Retina (tissue), 1 donor: ENCODE measurements at regions not wholly inside any gene's neighbourhood (a gene's known extent, or its start where the extent isn't known, plus 50 kb on each side); places are given as distances from the start of the nearest gene placed in this dataset.
"Not testable (repeated sequence)": the region's sequence is repeated elsewhere in the genome, so short reads cannot be mapped to it uniquely, and the experiment has no call there.

Experiments
- DNase-seq: peaks from one replicate; pipeline ENCODE4 v3.0.0-alpha.2; 2016

DNA sequence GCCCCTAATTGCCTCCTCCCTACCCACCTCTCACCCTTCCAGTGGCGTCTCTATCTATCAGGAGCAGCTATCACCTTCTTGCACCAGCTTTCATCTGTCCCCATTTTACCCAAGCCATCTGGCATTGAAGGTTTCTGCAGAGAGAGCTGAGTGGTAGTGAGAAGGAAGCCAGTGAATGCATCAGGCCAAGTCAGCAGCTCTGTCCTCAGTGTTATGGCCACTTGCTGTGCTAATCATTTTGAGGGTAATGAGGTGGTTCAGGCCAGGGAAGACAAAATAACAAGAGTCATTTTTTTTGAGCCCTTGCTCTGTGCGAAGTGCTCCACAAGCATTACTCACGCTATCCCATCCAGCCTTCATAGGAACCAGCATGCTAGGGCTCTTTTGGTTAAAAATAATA lies 164.7 kb downstream of the SUDS3 start:
- DNase-seq = no peak

DNA sequence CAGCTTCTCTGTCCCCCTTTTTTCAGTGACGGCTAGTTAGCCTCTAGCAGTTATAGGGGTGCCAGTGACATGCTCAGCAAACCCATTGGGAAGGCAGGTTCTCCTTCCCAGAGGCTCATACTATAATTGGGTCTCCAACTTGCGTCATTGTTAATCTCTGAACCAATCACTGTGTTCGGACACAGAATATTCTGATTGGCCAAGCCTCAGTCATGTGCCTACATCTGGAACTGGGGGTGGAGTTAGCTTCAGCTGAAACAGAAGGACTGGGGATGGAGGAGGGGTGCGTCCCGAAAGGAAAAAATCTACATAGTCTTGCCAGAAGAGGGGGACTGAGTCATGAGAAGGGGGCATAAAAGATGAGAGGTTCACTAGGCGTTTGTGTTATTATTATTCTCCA lies 165.6 kb downstream of the SUDS3 start:
- DNase-seq = no peak

DNA sequence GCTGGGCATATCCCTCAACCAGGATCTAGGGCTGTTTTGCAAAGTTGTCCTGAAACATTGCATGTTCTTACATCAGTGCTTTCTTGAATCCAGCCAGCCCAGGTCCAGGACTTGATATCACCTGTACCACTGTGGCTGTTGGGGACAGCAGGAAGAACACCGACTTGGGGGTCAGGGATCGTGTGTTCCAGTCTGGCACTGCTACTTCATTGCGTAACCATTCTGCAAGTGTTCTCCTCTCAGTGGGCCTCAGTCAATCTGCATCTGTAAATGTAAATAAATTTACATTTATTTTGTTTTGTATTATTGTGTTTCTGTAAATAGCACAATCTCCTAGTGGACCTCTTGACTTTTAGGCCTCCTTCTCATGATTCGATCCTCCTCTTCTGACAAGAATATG lies 167.3 kb downstream of the SUDS3 start:
- DNase-seq = no peak

GRCh38 chr12:118544569-118544968 lies 168.2 kb downstream of the SUDS3 start:
- DNase-seq = no peak

DNA sequence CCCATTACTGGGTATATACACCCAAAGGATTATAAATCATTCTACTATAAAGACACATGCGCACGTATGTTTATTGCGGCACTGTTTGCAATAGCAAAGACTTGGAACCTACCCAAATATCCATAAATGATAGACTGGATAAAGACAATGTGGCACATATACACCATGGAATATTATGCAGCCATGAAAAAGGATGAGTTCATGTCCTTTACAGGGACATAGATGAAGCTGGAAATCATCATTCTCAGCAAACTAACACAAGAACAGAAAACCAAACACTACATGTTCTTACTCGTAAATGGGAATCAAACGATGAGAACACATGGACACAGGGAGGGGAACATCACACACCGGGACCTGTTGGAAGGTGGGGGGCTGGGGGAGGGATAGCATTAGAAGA lies 171.3 kb downstream of the SUDS3 start:
- DNase-seq = not testable (repeated sequence)

- no peak for DNase-seq
Measured at GRCh38 chr12:118548887-118549509, 172.6 kb downstream of the SUDS3 start.

DNA sequence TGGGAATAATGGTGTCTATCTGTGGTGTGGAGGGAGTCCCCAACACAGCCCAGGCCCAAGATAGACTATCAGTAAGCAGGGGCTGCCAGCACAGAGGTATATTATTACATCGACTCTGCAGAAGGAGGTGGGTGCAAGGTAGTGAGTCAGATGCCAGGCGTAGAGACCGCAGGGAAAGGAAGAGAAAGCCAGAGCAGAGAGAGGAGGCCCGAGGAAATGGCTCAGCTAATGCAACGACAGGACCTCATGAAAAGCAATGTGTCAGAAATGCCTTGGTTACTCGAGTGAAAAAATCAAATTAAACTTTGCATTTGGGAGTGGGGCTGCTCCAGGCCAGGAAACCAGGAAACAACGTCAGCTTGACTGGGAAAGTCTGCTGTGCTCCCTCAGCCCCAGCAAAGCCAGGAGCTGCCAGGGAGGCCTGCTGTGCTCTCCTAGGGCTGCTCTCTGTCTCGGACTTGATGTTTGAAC lies 173.2 kb downstream of the SUDS3 start:
- DNase-seq = peak; percentile 30

- no peak for DNase-seq
Measured at GRCh38 chr12:118553856-118554504, 177.6 kb downstream of the SUDS3 start.

DNA sequence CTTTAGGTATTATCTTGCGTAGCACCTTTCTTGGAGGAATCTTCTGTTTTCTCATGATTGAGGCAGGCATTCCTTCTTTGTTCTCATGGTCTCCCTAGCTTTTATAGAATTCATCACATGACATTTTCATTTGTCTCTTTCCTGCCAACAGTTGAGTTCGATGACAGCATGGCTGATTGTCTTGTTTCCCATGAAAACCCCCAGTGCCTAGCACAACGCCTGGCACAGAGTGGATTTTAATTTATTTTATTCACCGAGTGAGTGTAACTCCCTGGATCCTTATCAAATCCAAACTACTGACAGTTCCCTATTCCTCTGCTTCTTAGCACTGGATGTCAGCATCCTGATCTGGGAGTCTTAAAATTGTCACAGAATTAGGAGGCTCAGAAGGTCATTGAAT lies 182.6 kb downstream of the SUDS3 start:
- DNase-seq = no peak

GRCh38 chr12:118560733-118561132 lies 184.4 kb downstream of the SUDS3 start:
- no peak for DNase-seq

- no peak for DNase-seq
Measured at GRCh38 chr12:118571730-118572129, 195.4 kb downstream of the SUDS3 start.

DNA sequence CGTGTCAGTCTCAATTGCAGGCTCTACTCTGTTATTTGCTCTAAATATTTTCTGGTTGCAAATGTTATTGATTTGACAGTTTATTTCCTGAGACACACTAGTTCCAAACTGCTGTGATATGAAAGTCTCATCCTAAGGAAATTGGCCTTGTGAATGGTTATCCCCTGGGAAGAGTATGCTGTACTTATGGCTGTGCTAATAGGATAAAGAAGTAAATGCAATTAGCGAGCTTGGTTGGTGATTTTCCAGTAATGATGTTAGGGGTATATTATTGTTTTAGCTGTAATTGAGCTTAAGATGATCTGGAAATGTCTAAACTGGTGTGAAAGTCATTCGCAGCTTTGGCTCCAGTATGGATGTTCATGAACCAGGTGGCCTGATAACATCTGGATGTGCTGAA lies 197.9 kb downstream of the SUDS3 start:
- no peak for DNase-seq

GRCh38 chr12:118575730-118576129 lies 199.4 kb downstream of the SUDS3 start:
- no peak for DNase-seq

GRCh38 chr12:118581371-118581770 lies 205.0 kb downstream of the SUDS3 start:
- DNase-seq = no peak

DNA sequence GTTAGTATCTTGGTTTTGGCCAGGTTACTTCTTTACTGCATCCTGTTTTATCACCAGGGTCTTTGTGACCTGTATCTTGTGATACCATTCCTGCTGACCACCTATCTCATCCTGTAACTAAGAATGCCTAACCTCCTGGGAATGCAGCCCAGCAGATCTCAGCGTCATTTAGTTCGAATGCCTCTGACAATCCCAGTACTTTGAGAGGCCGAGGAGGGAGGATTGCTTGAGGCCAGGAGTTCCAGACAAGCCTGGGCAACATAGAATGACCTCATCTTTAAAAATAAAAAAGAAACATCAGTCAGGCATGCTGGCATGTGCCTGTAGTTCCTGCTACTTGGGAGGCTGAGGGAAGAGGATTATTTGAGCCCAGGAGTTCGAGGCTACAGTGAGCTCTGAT lies 206.5 kb downstream of the SUDS3 start:
- DNase-seq = no peak

DNA sequence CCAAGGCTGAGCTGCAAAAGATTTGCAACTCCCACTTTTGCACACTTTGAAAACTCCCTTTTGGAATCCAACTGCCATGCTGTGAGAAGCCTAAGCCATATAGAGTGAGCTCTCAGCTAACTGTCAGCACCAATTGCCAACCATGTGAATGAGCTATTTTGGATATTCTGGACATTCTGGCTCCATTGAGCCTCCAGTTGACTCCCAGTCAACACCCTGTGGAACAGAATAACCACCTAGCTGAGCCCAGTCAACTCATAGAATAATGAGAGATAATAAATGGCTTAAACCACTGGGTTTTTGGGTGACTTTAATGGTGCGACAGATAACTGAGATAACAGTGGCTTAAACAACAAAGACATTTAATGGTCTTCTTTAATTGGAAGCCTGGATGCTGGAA lies 210.1 kb downstream of the SUDS3 start:
- no peak for DNase-seq

DNA sequence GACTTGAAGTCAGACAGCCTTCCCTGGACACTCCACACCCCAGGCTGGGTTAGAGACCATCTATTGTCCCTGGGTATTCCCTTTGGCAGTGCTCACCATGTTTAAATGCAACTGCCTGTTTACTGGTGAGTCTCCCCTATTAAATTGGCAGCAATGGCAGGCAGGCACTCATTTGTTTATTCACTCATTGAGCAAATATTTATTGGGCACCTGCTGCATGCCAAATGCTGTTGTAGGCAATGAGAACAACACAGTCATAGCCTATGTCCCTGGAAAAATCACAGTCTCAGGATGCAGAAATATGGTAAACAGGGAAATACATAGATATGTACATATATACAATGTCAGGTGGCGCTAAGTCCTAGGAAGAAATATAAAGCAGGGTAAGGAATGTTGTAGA lies 212.8 kb downstream of the SUDS3 start:
- no peak for DNase-seq

GRCh38 chr12:118590406-118591150 lies 214.2 kb downstream of the SUDS3 start:
- DNase-seq = peak; percentile 36

DNA sequence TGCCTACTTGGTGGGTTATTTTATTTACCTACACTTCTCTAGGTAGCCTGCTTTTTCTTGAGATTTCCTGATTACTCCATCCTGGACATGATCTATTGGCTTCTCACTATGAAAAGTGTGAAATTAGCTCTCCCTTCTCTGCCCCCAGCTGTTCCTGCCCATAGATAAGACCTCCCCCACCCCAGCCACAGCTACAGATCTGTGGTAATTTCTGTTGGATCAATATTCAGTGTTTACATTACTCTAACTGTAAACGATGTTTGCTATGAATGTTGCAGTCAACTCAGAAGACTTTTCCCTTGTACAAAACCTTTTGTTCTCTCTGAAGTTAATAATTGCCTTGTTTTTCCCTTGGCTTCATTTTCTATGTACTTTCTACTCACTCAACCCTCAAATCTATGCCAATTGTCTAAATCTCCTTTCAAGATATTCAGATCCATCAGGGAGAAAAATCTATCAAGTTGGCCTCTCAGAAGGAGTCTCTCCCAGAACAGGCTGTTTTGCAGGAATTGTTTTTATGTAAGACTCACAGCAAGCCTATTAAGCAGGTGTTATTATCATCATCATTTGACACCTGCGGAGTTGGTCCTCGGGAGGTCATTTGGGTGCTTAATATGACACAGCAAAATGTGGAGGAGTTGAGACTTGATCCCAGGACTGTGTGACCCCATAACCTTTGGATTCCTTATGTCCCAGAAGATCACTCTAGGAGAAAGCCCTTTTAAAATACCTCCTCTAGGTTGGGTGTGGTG lies 227.4 kb downstream of the SUDS3 start:
- DNase-seq = no peak

GRCh38 chr12:118606690-118607089 lies 230.3 kb downstream of the SUDS3 start:
- no peak for DNase-seq

- no peak for DNase-seq
Measured at GRCh38 chr12:118607831-118608230, 231.5 kb downstream of the SUDS3 start.

GRCh38 chr12:118608770-118609344 lies 232.5 kb downstream of the SUDS3 start:
- DNase-seq = no peak

- peak; percentile 47 for DNase-seq
Measured at GRCh38 chr12:118611295-118611694, 234.9 kb downstream of the SUDS3 start.
